NCI-H748 (cell line): ENCODE measurements at regions not wholly inside any gene's neighbourhood (a gene's known extent, or its start where the extent isn't known, plus 50 kb on each side); places are given as distances from the start of the nearest gene placed in this dataset.

Experiments
- DNase-seq: peaks from one replicate; lab custom pipeline; 2025; ENCODE audit not compliant: unreplicated experiment; lab: John Stamatoyannopoulos, UW

DNA sequence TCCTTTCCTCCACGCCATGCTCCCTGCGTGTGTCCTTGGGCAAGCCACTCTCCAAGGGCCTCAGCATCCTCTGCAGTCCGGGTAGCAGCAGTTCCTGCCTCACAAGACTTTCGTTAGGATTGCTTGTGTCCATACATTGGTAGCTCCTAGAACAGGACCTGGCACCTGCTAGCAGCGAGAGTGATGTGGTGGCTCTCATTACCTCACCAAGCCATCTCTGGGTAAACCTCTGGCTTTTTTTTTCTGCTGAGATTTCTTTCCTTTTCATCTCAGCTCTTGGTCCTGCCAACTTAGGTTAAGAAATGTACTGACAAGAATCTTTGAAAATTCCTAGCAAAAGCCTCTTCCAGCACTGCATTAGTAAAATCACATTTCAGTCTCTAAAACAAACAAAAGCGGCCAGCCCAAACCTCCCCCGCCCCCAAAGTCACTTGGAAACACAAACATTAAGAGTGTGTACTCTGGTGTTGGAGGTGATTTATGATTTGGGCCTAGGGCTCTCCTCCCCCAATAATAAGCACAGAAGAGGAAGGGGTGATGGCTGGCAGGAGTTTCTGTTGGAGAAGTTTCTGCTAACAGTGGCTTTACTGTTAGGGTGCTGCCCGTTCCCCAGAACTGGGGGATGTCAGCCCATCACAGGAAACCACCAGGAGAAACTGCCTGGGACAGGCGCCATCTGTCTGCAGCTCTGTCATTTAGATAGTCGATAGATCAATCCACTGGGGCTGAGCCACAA is 199.2 kb downstream of the CD83 start:
- DNase-seq: peak; percentile 94

DNA sequence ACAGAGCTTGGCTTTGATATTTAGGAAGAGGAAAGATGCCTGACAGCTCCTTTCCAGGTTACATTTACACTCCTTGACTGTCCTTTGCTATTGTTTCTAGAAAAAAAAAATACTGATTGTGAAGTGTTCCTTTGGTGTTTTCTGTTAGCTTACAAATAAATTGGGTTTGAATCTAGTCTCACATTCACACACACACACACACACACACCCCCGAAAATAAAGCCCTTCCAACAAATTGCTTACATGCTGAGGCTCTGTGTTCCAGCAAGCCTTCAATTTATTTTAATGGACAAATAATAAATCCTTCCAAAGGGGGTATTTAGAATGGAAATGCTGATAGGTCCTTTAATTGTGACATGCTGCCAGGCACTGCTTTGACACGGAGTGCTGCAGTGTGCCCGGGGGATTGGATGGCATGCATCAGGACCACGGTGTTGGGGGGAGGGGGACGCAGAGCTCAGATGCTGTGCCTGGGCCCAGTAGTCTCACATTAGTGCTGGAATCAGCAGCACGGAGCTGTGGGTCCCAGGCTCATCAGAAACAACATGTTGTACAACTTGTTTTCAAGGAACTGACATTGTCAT is 199.9 kb downstream of the CD83 start:
- peak; percentile 86 for DNase-seq

GRCh38 chr6:14320332-14320731 is 202.8 kb downstream of the CD83 start:
- DNase-seq: no peak

DNA sequence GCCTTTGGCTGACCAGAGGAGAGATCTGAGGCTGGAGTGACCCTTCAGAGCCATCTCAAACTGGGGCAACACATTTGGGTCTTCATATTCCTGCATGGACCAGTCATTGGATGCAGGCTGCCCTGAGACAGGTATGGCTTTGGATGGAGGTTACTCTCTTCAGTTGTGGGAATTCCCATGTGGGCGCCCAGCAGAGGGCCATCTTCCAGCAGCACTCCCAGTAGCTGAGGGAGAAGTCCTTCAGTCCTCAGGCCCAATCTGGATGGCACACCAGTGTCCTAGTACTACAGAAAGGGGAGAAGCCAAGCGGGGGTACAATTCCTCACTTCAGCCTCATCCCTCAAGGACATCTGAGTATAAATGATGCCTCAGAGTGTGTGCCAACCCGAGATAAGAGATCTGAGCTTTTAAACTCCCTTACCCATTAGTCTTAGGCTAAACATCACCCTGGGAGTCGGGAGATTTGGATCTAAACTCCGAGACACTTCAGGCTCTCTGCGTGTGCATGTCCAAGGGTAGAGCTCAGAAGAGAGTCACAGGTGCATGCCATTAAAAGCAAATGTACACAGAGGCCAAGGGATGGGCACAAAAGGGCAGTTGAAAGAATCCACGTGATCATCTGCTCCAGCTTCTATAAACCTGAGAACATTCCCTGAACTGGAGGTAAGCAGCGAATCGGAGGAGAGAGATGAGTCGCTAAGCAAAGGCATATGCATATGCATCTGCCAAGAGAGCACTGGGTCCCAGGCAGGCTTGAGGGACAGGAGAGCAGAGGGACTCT is 204.6 kb downstream of the CD83 start:
- peak; percentile 50 for DNase-seq

GRCh38 chr6:14322841-14323240 is 205.3 kb downstream of the CD83 start:
- DNase-seq: no peak

- no peak for DNase-seq
These were observed 209.2 kb downstream of the CD83 start for GRCh38 chr6:14326774-14327173.

DNA sequence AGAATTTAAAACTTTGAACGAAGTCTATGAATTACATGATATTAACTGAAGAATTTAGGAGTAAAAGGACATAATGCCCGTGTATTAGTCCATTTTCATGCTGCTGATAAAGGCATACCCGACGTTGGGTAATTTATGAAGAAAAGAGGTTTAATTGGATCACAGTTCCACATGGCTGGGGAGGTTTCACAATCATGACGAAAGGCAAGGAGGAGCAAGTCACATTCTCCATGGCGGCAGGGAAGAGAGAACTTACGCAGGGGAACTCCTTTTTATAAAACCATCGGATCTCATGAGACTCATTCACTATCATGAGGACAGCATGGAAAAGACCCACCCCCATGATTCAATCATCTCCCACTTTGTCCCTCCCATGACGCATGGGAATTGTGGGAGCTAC is 210.6 kb downstream of the CD83 start:
- DNase-seq: no peak

- no peak for DNase-seq
These were observed 216.2 kb downstream of the CD83 start for GRCh38 chr6:14333556-14334305.

- no peak for DNase-seq
These were observed 217.5 kb downstream of the CD83 start for GRCh38 chr6:14335071-14335470.

DNA sequence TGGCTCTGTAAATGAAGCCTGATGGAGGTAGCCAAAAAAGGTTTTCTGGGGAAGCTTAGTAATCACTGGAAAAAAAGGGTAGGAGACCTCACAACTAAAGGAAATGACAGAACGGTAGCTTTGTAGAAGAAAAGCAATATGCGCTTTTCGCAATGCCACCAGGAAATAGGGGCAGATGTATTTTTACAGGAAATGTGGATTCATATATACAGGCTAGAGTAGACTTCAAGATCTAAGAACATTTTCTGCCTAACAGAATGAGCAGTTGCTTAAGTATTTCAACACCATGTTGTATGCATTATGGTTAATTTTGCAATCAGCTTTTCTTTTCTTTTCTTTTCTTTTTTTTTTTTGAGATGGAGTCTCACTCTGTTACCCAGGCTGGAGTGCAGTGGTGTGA is 219.6 kb downstream of the CD83 start:
- DNase-seq: no peak

- DNase-seq: no peak
These were observed 221.6 kb downstream of the CD83 start for GRCh38 chr6:14339172-14339571.

GRCh38 chr6:14339711-14340584 is 222.4 kb downstream of the CD83 start:
- DNase-seq: no peak

DNA sequence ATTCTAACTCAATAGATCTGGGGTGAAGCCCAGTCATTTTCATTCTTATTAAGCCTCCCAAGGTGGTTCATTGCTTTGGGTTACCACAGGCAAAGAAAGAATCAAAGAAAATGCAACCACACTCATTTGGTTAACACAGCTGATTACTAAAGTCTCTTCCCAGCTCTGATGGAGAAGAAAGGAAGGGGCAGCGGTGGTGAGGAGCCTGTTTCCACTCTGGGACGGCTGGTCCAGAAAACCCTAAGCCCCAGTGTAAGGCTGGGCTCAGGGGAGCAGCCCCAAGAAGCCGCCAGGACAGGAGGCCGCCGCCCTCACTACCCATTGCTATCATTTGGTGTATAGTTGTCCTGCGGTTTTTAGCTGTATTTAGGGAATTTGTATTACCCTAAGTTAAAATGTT is 226.9 kb downstream of the CD83 start:
- no peak for DNase-seq

DNA sequence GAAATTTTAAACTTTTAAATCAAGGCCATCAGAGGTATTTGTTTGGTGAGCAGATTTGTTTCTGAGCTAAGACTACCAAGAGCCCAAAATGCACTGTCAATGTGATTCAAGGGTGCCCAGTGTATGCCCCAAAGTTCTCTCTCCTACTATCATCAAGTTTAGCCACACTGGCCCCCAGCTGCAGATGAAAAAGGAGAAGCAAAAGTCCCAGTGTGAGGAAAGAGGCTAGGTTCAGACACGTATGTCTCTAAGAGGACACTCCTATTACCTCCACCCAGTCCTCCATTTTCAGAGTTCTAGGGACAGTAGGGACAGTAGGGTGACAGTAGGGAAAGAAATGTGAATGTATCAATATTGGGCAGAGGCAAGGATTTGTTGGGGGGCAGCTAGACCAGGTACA is 230.8 kb downstream of the CD83 start:
- no peak for DNase-seq

GRCh38 chr6:14349507-14349906 is 231.9 kb downstream of the CD83 start:
- DNase-seq: no peak

- DNase-seq: no peak
These were observed 232.6 kb downstream of the CD83 start for GRCh38 chr6:14350210-14350609.

DNA sequence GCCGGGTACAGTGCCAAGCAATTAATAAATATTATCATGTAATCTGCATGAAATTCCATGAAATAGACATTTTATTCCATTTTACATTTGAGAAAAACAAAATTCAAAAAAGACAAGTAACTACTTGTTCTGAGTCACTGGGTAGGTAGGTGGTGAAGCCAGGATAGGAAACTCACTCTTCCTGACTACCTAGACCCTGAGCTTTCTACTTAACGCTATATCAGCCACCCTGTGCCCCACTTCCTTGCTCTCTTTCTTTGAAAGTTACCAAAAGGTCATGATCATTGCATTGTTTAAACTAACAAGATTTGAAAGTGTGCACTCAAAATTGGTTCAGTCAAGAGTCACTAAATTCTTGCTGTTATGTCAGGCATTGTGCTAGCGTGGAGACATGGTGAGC is 235.7 kb downstream of the CD83 start:
- DNase-seq: no peak

GRCh38 chr6:14353798-14354197 is 236.2 kb downstream of the CD83 start:
- DNase-seq: no peak

GRCh38 chr6:14354919-14355572 is 237.5 kb downstream of the CD83 start:
- DNase-seq: peak; percentile 17

DNA sequence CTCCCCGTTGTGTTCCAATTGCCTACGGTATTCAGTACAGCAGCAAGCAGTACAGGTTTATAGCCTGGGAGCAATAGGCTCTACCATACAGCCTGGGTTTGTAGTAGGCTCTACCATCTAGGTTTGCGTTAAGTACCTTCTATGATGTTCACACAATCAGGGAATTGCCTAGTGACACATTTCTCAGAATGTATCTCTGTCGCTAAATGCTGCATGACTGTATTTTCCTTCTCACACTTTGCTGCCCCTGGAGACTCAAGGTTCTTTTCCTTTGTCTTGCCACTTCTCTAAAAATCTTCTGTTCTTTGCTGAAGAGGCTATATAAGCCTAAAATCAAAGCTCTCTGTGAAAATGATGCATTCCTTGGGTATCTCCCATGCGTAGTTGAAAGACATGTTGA is 241.9 kb downstream of the CD83 start:
- DNase-seq: no peak
